DOHH2 (cell line): ENCODE measurements at regions not wholly inside any gene's neighbourhood (a gene's known extent, or its start where the extent isn't known, plus 50 kb on each side); places are given as distances from the start of the nearest gene placed in this dataset.

Experiments
- CTCF ChIP-seq: fragments of 200-600 bp; sonication (generic); IDR thresholded peaks from one replicate; pipeline ENCODE4 v1.5.1; 2014; ENCODE audit warnings: antibody characterized with exemption, mild to moderate bottlenecking, low read depth, low read length; ENCODE audit not compliant: poor library complexity, severe bottlenecking
- EZH2phosphoT487 ChIP-seq: fragments of 200-600 bp; sonication (generic); IDR thresholded peaks from 2 replicates; pipeline ENCODE4 v1.6.1; 2017; ENCODE audit warnings: borderline replicate concordance, mild to moderate bottlenecking, antibody characterized with exemption, low read length, moderate library complexity, mixed read lengths

GRCh38 chr18:70822691-70823090 lies 533.8 kb downstream of the SOCS6 start:
- TF ChIP-seq CTCF (no peak), EZH2phosphoT487 (no peak)
